Renal pelvis (tissue), 1 donor: ENCODE measurements at regions not wholly inside any gene's neighbourhood (a gene's known extent, or its start where the extent isn't known, plus 50 kb on each side); places are given as distances from the start of the nearest gene placed in this dataset.

Experiments
- DNase-seq: peaks from one replicate; pipeline ENCODE4 v3.0.0-alpha.2; 2013

- DNase-seq = no peak
Observed at GRCh38 chr11:110028921-110029320, 64.3 kb upstream of the ZC3H12C start.

DNA sequence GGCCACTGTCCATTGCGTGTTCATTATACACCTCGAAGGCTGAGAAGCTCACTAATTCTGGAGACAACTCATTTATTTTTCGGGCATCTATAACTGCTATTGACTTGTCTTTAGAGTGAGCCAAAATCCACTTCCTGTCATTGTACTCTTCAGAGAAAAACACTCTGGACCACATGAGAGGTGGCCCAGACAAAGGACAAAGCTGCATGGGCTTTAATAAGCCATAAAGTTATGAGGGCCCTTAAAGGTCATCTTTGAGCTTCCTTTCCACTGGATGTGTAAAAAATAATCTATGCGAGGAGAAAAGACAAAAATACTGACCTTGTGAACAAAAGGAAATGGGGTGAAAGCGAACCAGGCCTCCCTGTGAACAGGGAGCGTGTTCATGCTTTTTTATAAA is 63.5 kb upstream of the ZC3H12C start:
- DNase-seq = no peak

- DNase-seq = no peak
Observed at GRCh38 chr11:110031171-110031570, 62.0 kb upstream of the ZC3H12C start.

DNA sequence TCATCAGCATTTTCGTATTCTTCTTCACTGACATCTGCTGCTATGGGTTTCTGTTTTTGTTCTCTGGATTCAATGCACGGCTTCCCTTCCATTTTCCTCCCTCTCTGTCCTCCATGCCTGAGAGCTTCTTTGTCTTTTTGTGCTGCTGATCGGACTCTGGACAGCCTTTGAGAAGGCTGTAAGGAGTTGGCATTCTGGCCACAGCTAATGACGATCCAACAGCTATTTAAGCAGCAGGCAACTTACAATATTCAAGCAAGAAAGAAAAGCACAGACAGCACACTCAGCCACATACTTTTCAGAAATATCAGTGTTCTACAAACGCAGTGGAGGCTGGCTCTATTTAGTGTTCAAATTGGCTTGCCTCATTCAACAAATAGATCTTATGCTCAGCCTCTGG is 60.9 kb upstream of the ZC3H12C start:
- DNase-seq = no peak

GRCh38 chr11:110032957-110033570 is 60.1 kb upstream of the ZC3H12C start:
- no peak for DNase-seq

DNA sequence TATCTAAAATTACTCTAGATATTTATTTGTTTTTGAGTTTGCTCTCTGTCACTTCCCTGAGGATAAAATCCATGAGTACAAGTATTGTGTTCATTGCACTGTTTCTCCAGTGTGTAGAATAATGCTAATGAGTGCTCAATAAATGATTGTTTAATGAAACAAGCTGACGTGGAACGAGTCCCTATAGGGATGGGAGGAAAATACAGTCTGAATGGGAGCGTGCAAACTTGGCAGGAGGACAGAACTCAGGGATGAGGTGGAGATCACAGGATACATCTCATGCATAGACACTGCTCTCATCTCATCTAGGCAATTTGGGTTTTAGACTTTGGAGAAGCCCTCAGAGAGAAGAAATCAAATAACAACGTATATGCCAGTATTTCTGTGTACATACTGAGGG is 58.4 kb upstream of the ZC3H12C start:
- no peak for DNase-seq

GRCh38 chr11:110035357-110035756 is 57.8 kb upstream of the ZC3H12C start:
- no peak for DNase-seq

- DNase-seq = no peak
Observed at GRCh38 chr11:110038201-110038600, 55.0 kb upstream of the ZC3H12C start.
